ENCODE measurements at regions not wholly inside any gene's neighbourhood (a gene's known extent, or its start where the extent isn't known, plus 50 kb on each side); places are given as distances from the start of the nearest gene placed in this dataset.

DNA sequence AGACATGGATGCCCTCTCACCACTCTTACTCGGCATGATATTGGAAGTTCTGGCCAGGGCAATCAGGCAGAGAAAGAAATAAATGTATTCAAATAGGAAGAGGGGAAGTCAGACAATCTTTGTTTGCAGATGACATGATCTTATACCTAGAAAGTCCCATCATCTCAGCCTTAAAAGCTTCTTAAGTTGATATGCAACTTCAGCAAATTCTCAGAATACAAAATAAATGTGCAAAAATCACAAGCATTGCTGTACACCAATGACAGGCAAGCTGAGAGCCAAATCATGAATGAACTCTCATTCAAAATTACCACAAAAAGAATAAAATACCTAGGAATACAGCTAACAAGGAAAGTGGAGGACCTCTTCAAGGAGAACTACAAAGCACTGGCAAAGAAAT lies 2190.4 kb downstream of the MAT2B start:
- DNase-seq (ENCODE audit: low read depth): no peak
- H3K4me3 ChIP-seq (ENCODE audit: control insufficient read depth, low read depth, low read length): no peak overlapping the region
- TF ChIP-seq, protein P1, sequence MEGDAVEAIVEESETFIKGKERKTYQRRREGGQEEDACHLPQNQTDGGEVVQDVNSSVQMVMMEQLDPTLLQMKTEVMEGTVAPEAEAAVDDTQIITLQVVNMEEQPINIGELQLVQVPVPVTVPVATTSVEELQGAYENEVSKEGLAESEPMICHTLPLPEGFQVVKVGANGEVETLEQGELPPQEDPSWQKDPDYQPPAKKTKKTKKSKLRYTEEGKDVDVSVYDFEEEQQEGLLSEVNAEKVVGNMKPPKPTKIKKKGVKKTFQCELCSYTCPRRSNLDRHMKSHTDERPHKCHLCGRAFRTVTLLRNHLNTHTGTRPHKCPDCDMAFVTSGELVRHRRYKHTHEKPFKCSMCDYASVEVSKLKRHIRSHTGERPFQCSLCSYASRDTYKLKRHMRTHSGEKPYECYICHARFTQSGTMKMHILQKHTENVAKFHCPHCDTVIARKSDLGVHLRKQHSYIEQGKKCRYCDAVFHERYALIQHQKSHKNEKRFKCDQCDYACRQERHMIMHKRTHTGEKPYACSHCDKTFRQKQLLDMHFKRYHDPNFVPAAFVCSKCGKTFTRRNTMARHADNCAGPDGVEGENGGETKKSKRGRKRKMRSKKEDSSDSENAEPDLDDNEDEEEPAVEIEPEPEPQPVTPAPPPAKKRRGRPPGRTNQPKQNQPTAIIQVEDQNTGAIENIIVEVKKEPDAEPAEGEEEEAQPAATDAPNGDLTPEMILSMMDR (conservative IDR thresholded peaks at IDR 0.05; ENCODE audit: control insufficient read depth, insufficient read depth, low read depth, low read length): no peak

DNA sequence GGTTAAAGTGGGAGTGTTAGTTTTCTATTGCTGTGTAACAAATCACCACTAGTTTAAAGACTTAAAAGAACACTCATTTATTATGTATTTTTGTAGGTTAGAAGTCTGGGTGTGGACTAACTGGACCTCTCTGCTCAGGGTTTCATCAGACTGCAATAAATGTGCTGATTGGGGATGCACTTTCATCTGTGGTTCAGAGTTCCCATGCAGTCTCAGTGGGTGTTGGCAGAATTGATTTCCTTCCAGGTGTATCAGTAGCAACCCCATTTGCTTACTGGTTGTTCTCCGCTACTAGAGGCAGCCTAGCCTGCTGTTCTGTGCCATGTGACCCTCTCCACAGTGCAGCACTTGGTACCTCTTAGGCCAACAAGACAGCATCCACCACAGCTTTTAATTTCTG lies 2200.5 kb downstream of the MAT2B start:
- DNase-seq (ENCODE audit: low read depth): no peak
- TF ChIP-seq, protein P1 (conservative IDR thresholded peaks at IDR 0.05; ENCODE audit: control insufficient read depth, insufficient read depth, low read depth, low read length): no peak
- no peak overlapping the region for H3K4me3 ChIP-seq (ENCODE audit: control insufficient read depth, low read depth, low read length)

DNA sequence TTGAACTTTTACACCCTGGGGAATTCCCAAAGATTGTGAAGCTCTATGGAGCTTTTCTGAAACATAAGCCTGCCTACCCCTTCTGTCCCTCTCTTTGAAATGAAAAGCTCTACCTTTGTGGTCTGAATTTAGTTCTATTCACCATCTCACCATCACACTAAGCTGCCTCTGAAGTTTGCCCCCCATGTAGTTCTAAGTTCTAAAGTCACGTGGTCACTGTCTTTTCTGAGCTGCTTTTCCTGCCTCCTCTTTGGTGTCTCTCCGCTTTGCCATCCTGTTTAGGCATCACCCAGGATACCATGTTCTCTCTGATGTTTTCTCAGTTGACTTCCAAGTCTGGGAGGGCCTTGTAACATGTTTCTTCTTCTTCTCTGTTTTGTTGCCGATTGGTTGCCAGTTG lies 2206.6 kb downstream of the MAT2B start:
- TF ChIP-seq, protein P1 (conservative IDR thresholded peaks at IDR 0.05; ENCODE audit: control insufficient read depth, insufficient read depth, low read depth, low read length): no peak
- no peak for DNase-seq (ENCODE audit: low read depth)

DNA sequence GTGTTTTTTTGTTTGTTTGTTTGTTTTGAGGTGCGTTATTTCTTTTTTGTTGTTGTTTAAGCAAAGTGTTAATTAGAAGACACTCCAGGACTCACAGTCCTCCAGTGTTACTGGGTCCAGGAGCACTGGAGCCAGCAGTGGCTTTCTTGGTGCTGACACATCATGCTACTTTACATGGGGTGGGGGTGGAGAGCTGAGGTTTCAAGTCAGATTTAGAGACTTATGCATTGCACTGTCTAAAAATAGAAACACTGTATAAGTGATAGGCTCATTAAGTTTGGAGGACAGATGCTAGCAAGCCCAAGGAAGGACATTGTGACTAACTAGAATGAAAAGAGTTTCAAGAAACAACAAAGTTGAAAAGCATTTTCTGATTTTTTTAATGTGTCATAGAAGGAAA lies 2209.2 kb downstream of the MAT2B start:
- TF ChIP-seq, protein P1 (conservative IDR thresholded peaks at IDR 0.05; ENCODE audit: control insufficient read depth, insufficient read depth, low read depth, low read length): no peak
- DNase-seq (ENCODE audit: low read depth): no peak
- H3K4me3 ChIP-seq (ENCODE audit: control insufficient read depth, low read depth, low read length): no peak overlapping the region

More for the DNA sequence above, 2206.6 kb downstream of the MAT2B start:
- no peak overlapping the region for H3K4me3 ChIP-seq (ENCODE audit: control insufficient read depth, low read depth, low read length)

DNA sequence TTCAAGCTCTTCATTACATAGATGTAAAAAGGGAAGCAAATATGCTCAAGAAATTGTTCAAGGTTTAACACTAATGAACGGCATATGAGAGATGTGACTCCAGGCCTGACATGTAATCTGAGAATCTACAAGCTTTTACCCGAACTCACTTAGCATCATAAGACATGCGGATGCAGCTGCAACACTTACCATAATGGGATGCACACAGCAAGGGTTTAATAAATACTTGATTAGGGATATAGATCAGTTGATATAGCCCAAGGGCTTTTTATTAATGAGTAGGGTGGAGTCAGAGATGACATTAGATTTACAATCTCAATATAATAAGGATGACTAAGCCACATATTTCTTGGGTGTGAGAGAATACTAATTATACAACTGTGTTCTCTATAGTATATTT lies 2215.5 kb downstream of the MAT2B start:
- no peak overlapping the region for H3K4me3 ChIP-seq (ENCODE audit: control insufficient read depth, low read depth, low read length)
- TF ChIP-seq, protein P1 (conservative IDR thresholded peaks at IDR 0.05; ENCODE audit: control insufficient read depth, insufficient read depth, low read depth, low read length): no peak
- no peak for DNase-seq (ENCODE audit: low read depth)

DNA sequence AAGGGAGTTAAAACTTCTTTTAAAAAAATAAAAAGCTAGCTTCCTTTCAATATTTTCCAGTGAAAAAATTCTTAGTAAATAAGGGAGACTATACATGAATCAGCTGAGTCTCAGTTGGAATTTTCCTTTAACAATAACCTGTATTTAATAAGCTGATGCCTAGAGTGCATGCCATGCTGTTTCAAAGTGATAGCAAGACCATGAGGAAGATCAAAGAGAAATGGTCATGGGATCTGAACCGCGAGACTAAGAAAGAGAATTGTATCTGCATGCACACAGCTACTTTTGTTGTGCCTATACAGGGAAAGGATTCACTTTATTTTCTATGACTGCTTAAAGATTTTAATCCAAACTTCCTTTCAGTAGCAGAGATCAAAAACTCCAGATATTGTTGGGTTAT lies 2217.0 kb downstream of the MAT2B start:
- TF ChIP-seq, protein P1 (conservative IDR thresholded peaks at IDR 0.05; ENCODE audit: control insufficient read depth, insufficient read depth, low read depth, low read length): no peak
- no peak overlapping the region for H3K4me3 ChIP-seq (ENCODE audit: control insufficient read depth, low read depth, low read length)
- DNase-seq (ENCODE audit: low read depth): no peak

DNA sequence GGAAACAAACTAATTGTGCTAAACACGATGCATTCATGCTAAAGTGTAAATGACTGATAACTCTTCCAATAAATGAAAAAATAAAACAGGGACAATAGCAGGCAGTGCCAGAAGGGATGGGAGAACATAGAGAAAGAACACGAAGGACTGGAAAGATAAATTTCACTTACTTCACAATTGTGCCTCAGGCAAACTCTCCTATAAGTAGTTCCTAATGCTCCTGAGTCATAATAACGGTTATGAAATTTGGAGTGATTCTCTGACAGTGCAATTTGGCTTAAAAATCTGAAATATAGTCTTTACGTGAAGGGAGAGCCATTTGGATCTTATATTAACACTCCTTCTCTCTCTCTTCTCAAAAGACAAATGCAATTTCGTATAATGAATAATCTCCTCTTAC lies 2218.5 kb downstream of the MAT2B start:
- H3K4me3 ChIP-seq (ENCODE audit: control insufficient read depth, low read depth, low read length): no peak overlapping the region
- no peak for DNase-seq (ENCODE audit: low read depth)
- TF ChIP-seq, protein P1 (conservative IDR thresholded peaks at IDR 0.05; ENCODE audit: control insufficient read depth, insufficient read depth, low read depth, low read length): no peak
